ENCODE measurements at regions not wholly inside any gene's neighbourhood (a gene's known extent, or its start where the extent isn't known, plus 50 kb on each side); places are given as distances from the start of the nearest gene placed in this dataset.

- Histone ChIP-seq H4K20me1 (ENCODE audit: insufficient read depth) (no peaks in the 10 kb centered on the region), H3F3A (ENCODE audit: insufficient read depth, low read depth) (peaks cover 10% of the 10 kb centered on the region; the same call in 1 of the 2 replicates), H3K4me1 (replicated peaks; ENCODE audit: insufficient read depth) (peaks cover 10% of the 10 kb centered on the region), H2AFZ (no peak overlapping the region), H3K9me2 (ENCODE audit: insufficient read depth) (no peaks in the 10 kb centered on the region), H3K27me3 (ENCODE audit: insufficient read depth, low read depth) (no peaks in the 10 kb centered on the region), H3K27ac (no peak overlapping the region), H3K4me3 (no peak overlapping the region), H3K9me3 (ENCODE audit: insufficient read depth, low read depth) (no peaks in the 10 kb centered on the region), H3K36me3 (ENCODE audit: low read depth) (no peaks in the 10 kb centered on the region), H3K4me2 (no peak overlapping the region), H3K79me2 (ENCODE audit: low read depth) (no peaks in the 10 kb centered on the region)
- DNase-seq = no peak
- intact Hi-C loops (cut with micrococcal nuclease; ENCODE audit: unreplicated experiment) = loop anchor here (10.0 kb wide), 1 partner anchor 410 kb away; the partner anchor contains the start of gene SULF2
- POLR2A ChIA-PET (ENCODE audit: unreplicated experiment) = no interaction called here
- no TSS peak for BruUV-seq (replicated peaks)
- CTCF ChIA-PET = interaction anchor here (0.6 kb wide), 1 partner anchor 42 kb away, joined by 5 read pairs; no protein-coding TSS in a partner anchor
- no peak for TF ChIP-seq CTCF (conservative IDR thresholded peaks at IDR 0.05)
- no peak for TF ChIP-seq EZH2 (IDR thresholded peaks at IDR 0.05; ENCODE audit: low read depth)
Measured at GRCh38 chr20:48195121-48195870, 410.0 kb upstream of the SULF2 start.

DNA sequence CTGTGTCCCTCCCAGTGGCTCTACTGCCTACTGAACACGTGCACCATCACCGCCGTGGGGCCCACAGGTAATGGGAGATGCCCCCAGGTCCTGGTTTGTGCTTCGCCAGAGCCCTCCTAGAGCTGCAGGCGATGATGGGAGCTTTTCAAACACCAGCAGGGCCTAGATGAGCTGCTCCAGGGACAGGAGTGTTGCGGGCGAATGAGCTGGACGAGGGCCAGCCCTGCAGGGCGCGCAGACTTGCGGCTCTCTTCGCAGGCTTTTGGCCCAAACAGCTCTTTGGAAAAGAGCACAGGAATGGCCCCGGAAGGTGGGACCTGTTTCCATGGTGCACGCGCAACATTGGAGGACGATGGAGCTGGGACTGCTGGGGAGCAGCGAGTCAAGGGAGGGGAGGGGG, 409.3 kb upstream of the SULF2 start:
- no peaks in the 10 kb centered on the region for H3K36me3 ChIP-seq (ENCODE audit: low read depth)
- DNase-seq = no peak
- H3K4me2 ChIP-seq = no peak overlapping the region
- H3K4me3 ChIP-seq = no peak overlapping the region
- POLR2A ChIA-PET (ENCODE audit: unreplicated experiment) = no interaction called here
- no peaks in the 10 kb centered on the region for H3K9me3 ChIP-seq (ENCODE audit: insufficient read depth, low read depth)
- H3K4me1 ChIP-seq (replicated peaks; ENCODE audit: insufficient read depth) = peaks cover 10% of the 10 kb centered on the region
- H3K27me3 ChIP-seq (ENCODE audit: insufficient read depth, low read depth) = no peaks in the 10 kb centered on the region
- CTCF ChIA-PET = interaction anchor here (0.6 kb wide), 1 partner anchor 43 kb away, joined by 5 read pairs; no protein-coding TSS in a partner anchor
- no peaks in the 10 kb centered on the region for H4K20me1 ChIP-seq (ENCODE audit: insufficient read depth)
- no peaks in the 10 kb centered on the region for H3K79me2 ChIP-seq (ENCODE audit: low read depth)
- intact Hi-C loops (cut with micrococcal nuclease; ENCODE audit: unreplicated experiment) = loop anchor here (10.0 kb wide), 1 partner anchor 410 kb away; the partner anchor contains the start of gene SULF2
- TF ChIP-seq EZH2 (IDR thresholded peaks at IDR 0.05; ENCODE audit: low read depth) (no peak), CTCF (conservative IDR thresholded peaks at IDR 0.05) (no peak)
- H3K9me2 ChIP-seq (ENCODE audit: insufficient read depth) = no peaks in the 10 kb centered on the region
- no TSS peak for BruUV-seq (replicated peaks)
- H3F3A ChIP-seq (ENCODE audit: insufficient read depth, low read depth) = peaks cover 10% of the 10 kb centered on the region; the same call in 1 of the 2 replicates
- H3K27ac ChIP-seq = no peak overlapping the region
- H2AFZ ChIP-seq = no peak overlapping the region

GRCh38 chr20:48193627-48194425, 408.5 kb upstream of the SULF2 start:
- no peak overlapping the region for H3K4me3 ChIP-seq
- POLR2A ChIA-PET (ENCODE audit: unreplicated experiment) = no interaction called here
- H3K36me3 ChIP-seq (ENCODE audit: low read depth) = no peaks in the 10 kb centered on the region
- DNase-seq = no peak
- H3K79me2 ChIP-seq (ENCODE audit: low read depth) = no peaks in the 10 kb centered on the region
- H3K4me2 ChIP-seq = no peak overlapping the region
- CTCF ChIA-PET = interaction anchor here (0.5 kb wide), 1 partner anchor 280 kb away, joined by 5 read pairs; no protein-coding TSS in a partner anchor
- no peaks in the 10 kb centered on the region for H3K9me2 ChIP-seq (ENCODE audit: insufficient read depth)
- no peaks in the 10 kb centered on the region for H4K20me1 ChIP-seq (ENCODE audit: insufficient read depth)
- H3K27me3 ChIP-seq (ENCODE audit: insufficient read depth, low read depth) = no peaks in the 10 kb centered on the region
- no TSS peak for BruUV-seq (replicated peaks)
- H3K27ac ChIP-seq = no peak overlapping the region
- peaks cover 10% of the 10 kb centered on the region; the same call in 1 of the 2 replicates for H3F3A ChIP-seq (ENCODE audit: insufficient read depth, low read depth)
- peaks cover 10% of the 10 kb centered on the region for H3K4me1 ChIP-seq (replicated peaks; ENCODE audit: insufficient read depth)
- intact Hi-C loops (cut with micrococcal nuclease; ENCODE audit: unreplicated experiment) = loop anchor here (10.0 kb wide), 1 partner anchor 409 kb away; the partner anchor contains the start of gene SULF2
- TF ChIP-seq EZH2 (IDR thresholded peaks at IDR 0.05; ENCODE audit: low read depth) = no peak
- no peak for TF ChIP-seq CTCF (conservative IDR thresholded peaks at IDR 0.05)
- no peaks in the 10 kb centered on the region for H3K9me3 ChIP-seq (ENCODE audit: insufficient read depth, low read depth)
- no peak overlapping the region for H2AFZ ChIP-seq
